ENCODE measurements at regions not wholly inside any gene's neighbourhood (a gene's known extent, or its start where the extent isn't known, plus 50 kb on each side); places are given as distances from the start of the nearest gene placed in this dataset.

DNA sequence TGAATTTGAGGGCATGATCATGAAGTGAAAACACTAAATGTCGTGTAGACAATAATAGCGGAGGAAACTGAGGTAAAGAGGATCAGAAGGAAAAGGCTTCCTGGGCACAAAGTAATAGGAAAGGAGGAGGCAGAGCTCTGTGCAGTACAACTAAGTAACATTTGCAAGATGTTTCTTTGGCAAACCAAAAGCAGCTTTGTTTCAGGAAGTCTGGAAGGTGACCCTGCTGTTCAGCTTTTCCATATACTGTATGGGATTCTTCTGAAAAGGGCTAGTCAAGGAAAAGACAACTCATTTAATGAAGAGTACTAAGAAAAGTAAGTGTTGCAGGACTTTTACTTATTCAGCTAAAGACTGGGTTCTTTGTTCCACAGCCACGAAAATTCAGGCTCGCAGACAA is 463.1 kb downstream of the PCDH7 start:
- Mint-ChIP-seq H3K36me3 (ENCODE audit: insufficient read depth, unreplicated experiment) (no peaks in the 10 kb centered on the region), H3K27ac (ENCODE audit: low read depth, unreplicated experiment) (no peak overlapping the region), H3K27me3 (ENCODE audit: insufficient read depth, unreplicated experiment) (no peaks in the 10 kb centered on the region), H3K9me3 (ENCODE audit: unreplicated experiment) (no peaks in the 10 kb centered on the region), H3K4me3 (ENCODE audit: unreplicated experiment) (no peak overlapping the region), H3K4me1 (ENCODE audit: insufficient read depth, unreplicated experiment) (no peaks in the 10 kb centered on the region)
- no TSS peak for BruUV-seq (replicated peaks)
- CTCF ChIA-PET, result interaction anchor here (0.6 kb wide), 1 partner anchor 1763 kb away, joined by 3 read pairs; no protein-coding TSS in a partner anchor
- POLR2A ChIA-PET, result interaction anchor here (0.6 kb wide), 1 partner anchor 14 kb away, joined by 3 read pairs; no protein-coding TSS in a partner anchor
- TF ChIP-seq, protein P1, sequence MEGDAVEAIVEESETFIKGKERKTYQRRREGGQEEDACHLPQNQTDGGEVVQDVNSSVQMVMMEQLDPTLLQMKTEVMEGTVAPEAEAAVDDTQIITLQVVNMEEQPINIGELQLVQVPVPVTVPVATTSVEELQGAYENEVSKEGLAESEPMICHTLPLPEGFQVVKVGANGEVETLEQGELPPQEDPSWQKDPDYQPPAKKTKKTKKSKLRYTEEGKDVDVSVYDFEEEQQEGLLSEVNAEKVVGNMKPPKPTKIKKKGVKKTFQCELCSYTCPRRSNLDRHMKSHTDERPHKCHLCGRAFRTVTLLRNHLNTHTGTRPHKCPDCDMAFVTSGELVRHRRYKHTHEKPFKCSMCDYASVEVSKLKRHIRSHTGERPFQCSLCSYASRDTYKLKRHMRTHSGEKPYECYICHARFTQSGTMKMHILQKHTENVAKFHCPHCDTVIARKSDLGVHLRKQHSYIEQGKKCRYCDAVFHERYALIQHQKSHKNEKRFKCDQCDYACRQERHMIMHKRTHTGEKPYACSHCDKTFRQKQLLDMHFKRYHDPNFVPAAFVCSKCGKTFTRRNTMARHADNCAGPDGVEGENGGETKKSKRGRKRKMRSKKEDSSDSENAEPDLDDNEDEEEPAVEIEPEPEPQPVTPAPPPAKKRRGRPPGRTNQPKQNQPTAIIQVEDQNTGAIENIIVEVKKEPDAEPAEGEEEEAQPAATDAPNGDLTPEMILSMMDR (IDR thresholded peaks at IDR 0.05; ENCODE audit: unreplicated experiment), result no peak
- no peak for DNase-seq (ENCODE audit: unreplicated experiment)
- intact Hi-C loops (cut with micrococcal nuclease), result no loop called here

DNA sequence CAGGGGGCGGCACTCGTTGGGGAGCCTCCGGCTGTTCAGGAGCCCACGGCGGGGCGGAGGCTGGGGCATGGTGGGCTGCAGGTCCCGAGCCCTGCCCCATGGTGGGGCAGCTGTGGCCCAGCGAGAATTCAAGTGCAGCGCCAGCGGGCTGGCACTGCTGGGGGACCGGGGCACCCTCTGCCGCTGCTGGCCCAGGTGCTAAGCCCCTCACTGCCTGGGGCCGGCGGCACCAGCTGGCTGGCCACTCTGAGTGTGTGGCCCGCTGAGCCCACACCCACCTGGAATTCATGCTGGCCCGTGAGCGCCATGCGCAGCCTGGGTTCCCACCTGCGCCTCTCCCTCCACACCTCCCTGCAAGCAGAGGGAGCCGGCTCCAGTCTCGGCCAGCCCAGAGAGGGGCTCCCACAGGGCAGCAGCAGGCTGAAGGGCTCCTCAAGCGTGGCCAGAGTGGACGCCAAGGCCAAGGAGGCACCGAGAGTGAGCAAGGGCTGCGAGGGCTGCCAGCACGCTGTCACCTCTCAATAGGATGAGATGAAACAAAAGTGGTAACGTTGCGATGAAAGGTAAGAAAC is 464.9 kb downstream of the PCDH7 start:
- no TSS peak for BruUV-seq (replicated peaks)

DNA sequence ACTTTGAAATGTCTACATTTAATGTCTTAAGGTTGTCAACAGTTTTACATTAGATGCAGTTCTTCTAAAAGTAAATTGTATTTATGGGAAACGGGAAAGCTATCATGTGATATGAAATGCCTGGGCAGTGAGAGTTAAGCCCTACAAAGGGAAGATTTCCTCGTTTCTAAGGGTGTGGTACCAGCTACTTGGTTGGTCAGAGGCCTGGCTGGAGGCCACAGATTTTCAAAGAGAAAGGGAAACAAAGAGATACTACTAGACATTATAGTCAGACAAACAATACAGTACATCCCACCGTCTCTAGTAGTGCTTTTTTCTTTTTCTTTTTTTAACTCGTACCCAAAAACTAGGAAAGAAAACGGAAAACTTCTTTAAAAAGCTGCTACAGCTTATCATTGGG is 467.8 kb downstream of the PCDH7 start:
- POLR2A ChIA-PET, result no interaction called here
- CTCF ChIA-PET, result interaction anchor here (0.8 kb wide), 1 partner anchor 11 kb away, joined by 4 read pairs; no protein-coding TSS in a partner anchor
- Mint-ChIP-seq H3K36me3 (ENCODE audit: insufficient read depth, unreplicated experiment) (no peaks in the 10 kb centered on the region), H3K4me1 (ENCODE audit: insufficient read depth, unreplicated experiment) (no peaks in the 10 kb centered on the region), H3K4me3 (ENCODE audit: unreplicated experiment) (no peak overlapping the region), H3K27ac (ENCODE audit: low read depth, unreplicated experiment) (no peak overlapping the region), H3K27me3 (ENCODE audit: insufficient read depth, unreplicated experiment) (no peaks in the 10 kb centered on the region), H3K9me3 (ENCODE audit: unreplicated experiment) (no peaks in the 10 kb centered on the region)
- TF ChIP-seq, protein P1 (IDR thresholded peaks at IDR 0.05; ENCODE audit: unreplicated experiment), result no peak
- no TSS peak for BruUV-seq (replicated peaks)
- intact Hi-C loops (cut with micrococcal nuclease), result no loop called here
- DNase-seq (ENCODE audit: unreplicated experiment), result no peak

More for the DNA sequence above, 464.9 kb downstream of the PCDH7 start:
- Mint-ChIP-seq H3K4me1 (ENCODE audit: insufficient read depth, unreplicated experiment) (no peaks in the 10 kb centered on the region), H3K36me3 (ENCODE audit: insufficient read depth, unreplicated experiment) (no peaks in the 10 kb centered on the region), H3K27ac (ENCODE audit: low read depth, unreplicated experiment) (no peak overlapping the region), H3K27me3 (ENCODE audit: insufficient read depth, unreplicated experiment) (no peaks in the 10 kb centered on the region), H3K4me3 (ENCODE audit: unreplicated experiment) (no peak overlapping the region), H3K9me3 (ENCODE audit: unreplicated experiment) (no peaks in the 10 kb centered on the region)
- TF ChIP-seq, protein P1 (IDR thresholded peaks at IDR 0.05; ENCODE audit: unreplicated experiment), result no peak
- DNase-seq (ENCODE audit: unreplicated experiment), result no peak
- ChIA-PET POLR2A (no interaction called here), CTCF (no interaction called here)
- intact Hi-C loops (cut with micrococcal nuclease), result no loop called here

DNA sequence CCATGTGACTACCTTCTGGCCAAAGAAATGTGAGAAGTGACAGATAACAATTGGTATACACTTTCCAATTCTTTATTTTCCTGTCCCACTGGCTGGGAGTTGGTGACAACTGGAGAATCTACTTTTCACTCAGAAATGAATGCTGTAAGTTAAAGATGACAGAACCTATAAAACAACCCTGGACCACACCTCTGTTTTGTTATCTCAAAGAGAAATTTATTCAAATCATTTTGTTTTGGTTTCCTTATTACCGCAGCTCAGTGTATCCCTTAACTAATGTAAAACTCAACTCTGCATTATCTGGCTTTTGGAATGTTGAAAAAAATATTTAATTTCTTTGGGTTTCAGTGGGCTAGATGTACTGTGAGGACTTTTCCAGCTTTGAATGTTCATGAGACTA is 469.8 kb downstream of the PCDH7 start:
- no peak for DNase-seq (ENCODE audit: unreplicated experiment)
- Mint-ChIP-seq H3K27ac (ENCODE audit: low read depth, unreplicated experiment) (no peak overlapping the region), H3K4me1 (ENCODE audit: insufficient read depth, unreplicated experiment) (peaks cover 6% of the 10 kb centered on the region), H3K4me3 (ENCODE audit: unreplicated experiment) (no peak overlapping the region), H3K9me3 (ENCODE audit: unreplicated experiment) (no peaks in the 10 kb centered on the region), H3K27me3 (ENCODE audit: insufficient read depth, unreplicated experiment) (no peaks in the 10 kb centered on the region), H3K36me3 (ENCODE audit: insufficient read depth, unreplicated experiment) (no peaks in the 10 kb centered on the region)
- TF ChIP-seq, protein P1 (IDR thresholded peaks at IDR 0.05; ENCODE audit: unreplicated experiment), result no peak
- intact Hi-C loops (cut with micrococcal nuclease), result no loop called here
- no TSS peak for BruUV-seq (replicated peaks)
- POLR2A ChIA-PET, result no interaction called here
- CTCF ChIA-PET, result interaction anchor here (0.9 kb wide), 1 partner anchor 12 kb away, joined by 3 read pairs; no protein-coding TSS in a partner anchor

Data from MCF 10A (cell line).